Fibroblast of gingiva (primary cell): ENCODE measurements at regions not wholly inside any gene's neighbourhood (a gene's known extent, or its start where the extent isn't known, plus 50 kb on each side); places are given as distances from the start of the nearest gene placed in this dataset.
"Not testable (repeated sequence)": the region's sequence is repeated elsewhere in the genome, so short reads cannot be mapped to it uniquely, and the experiment has no call there.

Source experiments
- DNase-seq: peaks from one replicate; pipeline ENCODE4 v3.0.0-alpha.2; 2011; ENCODE audit warnings: low read depth

GRCh38 chr9:26789959-26790358 lies 102.6 kb downstream of the CAAP1 start:
- no peak for DNase-seq

- DNase-seq, result no peak
Measured at GRCh38 chr9:26786564-26786963, 106.0 kb downstream of the CAAP1 start.

GRCh38 chr9:26782899-26783298 lies 109.7 kb downstream of the CAAP1 start:
- no peak for DNase-seq

GRCh38 chr9:26781906-26782305 lies 110.7 kb downstream of the CAAP1 start:
- no peak for DNase-seq

GRCh38 chr9:26780307-26780706 lies 112.3 kb downstream of the CAAP1 start:
- not testable (repeated sequence) for DNase-seq

GRCh38 chr9:26779062-26779461 lies 113.5 kb downstream of the CAAP1 start:
- no peak for DNase-seq

- DNase-seq, result no peak
Measured at GRCh38 chr9:26775391-26775790, 117.2 kb downstream of the CAAP1 start.

GRCh38 chr9:26773056-26773455 lies 119.5 kb downstream of the CAAP1 start:
- no peak for DNase-seq

- DNase-seq, result peak; percentile 11
Measured at GRCh38 chr9:26770821-26771220, 121.8 kb downstream of the CAAP1 start.

GRCh38 chr9:26768145-26768544 lies 124.5 kb downstream of the CAAP1 start:
- peak; percentile 4 for DNase-seq

GRCh38 chr9:26760675-26761074 lies 131.9 kb downstream of the CAAP1 start:
- DNase-seq, result no peak

GRCh38 chr9:26758655-26759054 lies 133.9 kb downstream of the CAAP1 start:
- no peak for DNase-seq

- no peak for DNase-seq
Measured at GRCh38 chr9:26756881-26757280, 135.7 kb downstream of the CAAP1 start.

- no peak for DNase-seq
Measured at GRCh38 chr9:26755476-26755875, 137.1 kb downstream of the CAAP1 start.

GRCh38 chr9:26754509-26755164 lies 138.0 kb downstream of the CAAP1 start:
- DNase-seq, result no peak

- DNase-seq, result no peak
Measured at GRCh38 chr9:26753971-26754370, 138.6 kb downstream of the CAAP1 start.

- no peak for DNase-seq
Measured at GRCh38 chr9:26750162-26750561, 142.4 kb downstream of the CAAP1 start.

- DNase-seq, result no peak
Measured at GRCh38 chr9:26748449-26749058, 144.0 kb downstream of the CAAP1 start.

- DNase-seq, result no peak
Measured at GRCh38 chr9:26747611-26748010, 145.0 kb downstream of the CAAP1 start.

GRCh38 chr9:26746357-26747072 lies 146.1 kb downstream of the CAAP1 start:
- no peak for DNase-seq

GRCh38 chr9:26745111-26745510 lies 147.5 kb downstream of the CAAP1 start:
- no peak for DNase-seq

- DNase-seq, result no peak
Measured at GRCh38 chr9:26744191-26744965, 148.2 kb downstream of the CAAP1 start.
